Transverse colon (tissue), 4 donors: ENCODE measurements at regions not wholly inside any gene's neighbourhood (a gene's known extent, or its start where the extent isn't known, plus 50 kb on each side); places are given as distances from the start of the nearest gene placed in this dataset.
"Not testable (repeated sequence)": the region's sequence is repeated elsewhere in the genome, so short reads cannot be mapped to it uniquely, and the experiment has no call there.

ENCODE experiments used
- DNase-seq: peaks from one replicate; pipeline ENCODE4 v3.0.0-alpha.2; 2019
- H3K27ac ChIP-seq, 4 donors: fragments of 200-600 bp; sonication (generic); 2 replicates each; pipeline ENCODE4 v1.5.1; 2016 to 2018; ENCODE audit warnings: inconsistent platforms in 4 of 4
- H3K27me3 ChIP-seq: fragments of 200-600 bp; sonication (generic); 2 replicates; pipeline ENCODE4 v1.5.1; 2017; ENCODE audit warnings: inconsistent platforms
- H3K36me3 ChIP-seq, 4 donors: fragments of 200-600 bp; sonication (generic); 2 replicates each; pipeline ENCODE4 v1.5.1; 2017 to 2019; ENCODE audit warnings: inconsistent platforms in 4 of 4
- H3K4me1 ChIP-seq, 4 donors: fragments of 200-600 bp; sonication (generic); 2 replicates each; pipeline ENCODE4 v1.5.1; 2017 to 2020; ENCODE audit warnings: inconsistent platforms in 4 of 4
- H3K4me3 ChIP-seq, 4 donors: fragments of 200-600 bp; sonication (generic); 1 replicate in 1 of 4; 2 replicates in 3 of 4; pipeline versions ENCODE4 v1.5.1 to v1.6.1; 2017 to 2019; ENCODE audit warnings: inconsistent platforms in 4 of 4
- H3K9me3 ChIP-seq, 2 donors: fragments of 200-600 bp; sonication (generic); 2 replicates each; pipeline ENCODE4 v1.5.1; 2017 to 2019; ENCODE audit warnings: inconsistent platforms in 2 of 2
- EP300 ChIP-seq: sonication (generic); formaldehyde crosslinking; IDR thresholded peaks from one replicate; pipeline ENCODE4 v1.6.1; 2017; ENCODE audit warnings: antibody characterized with exemption, low read depth
- POLR2A ChIP-seq: fragments of 450-650 bp; IDR thresholded peaks from one replicate; pipeline ENCODE4 v1.6.1; 2016; ENCODE audit warnings: antibody characterized with exemption, mild to moderate bottlenecking, moderate library complexity
- POLR2AphosphoS5 ChIP-seq, 3 donors: sonication (generic); formaldehyde crosslinking; IDR thresholded peaks; one replicate each; pipeline ENCODE4 v1.6.1; 2016; ENCODE audit warnings: antibody characterized with exemption in 3 of 3
- WGBS, 2 donors: methylation state at CpG; one replicate each; pipeline ENCODE4 v1.1.5; 2018; ENCODE audit warnings: low coverage in 1 of 2; 5-methylcytosine and 5-hydroxymethylcytosine counted together
- in situ Hi-C, 4 donors: fragments of 200-750 bp; cut with MboI; loops; one replicate each; pipeline versions ENCODE4 v1.15.0 to v1.15.1; 2017; ENCODE audit warnings: low sequenced_read_pairs in 3 of 4, low pct_ligation_motif_present in 1 of 4, low pct_unique_long_range_greater_than_20kb in 1 of 4
- intact Hi-C: fragments of 100-400 bp; cut with DNase I; formaldehyde crosslinking; loops from one replicate; pipeline ENCODE4 v1.15.1; 2023; ENCODE audit warnings: low total_unique reads
- TF ChIP-seq, protein P1 (sequence below), 5 experiments: fragments of 200-600 bp in 3 of 5; fragments of 450-650 bp in 2 of 5; sonication (generic) in 3 of 5; IDR thresholded peaks; 1 replicate in 2 of 5; 2 replicates in 3 of 5; pipeline ENCODE4 v1.5.1; 2016 to 2017; ENCODE audit warnings: antibody characterized with exemption in 5 of 5, inconsistent platforms in 3 of 5, mild to moderate bottlenecking in 2 of 5, moderate library complexity in 1 of 5

DNA sequence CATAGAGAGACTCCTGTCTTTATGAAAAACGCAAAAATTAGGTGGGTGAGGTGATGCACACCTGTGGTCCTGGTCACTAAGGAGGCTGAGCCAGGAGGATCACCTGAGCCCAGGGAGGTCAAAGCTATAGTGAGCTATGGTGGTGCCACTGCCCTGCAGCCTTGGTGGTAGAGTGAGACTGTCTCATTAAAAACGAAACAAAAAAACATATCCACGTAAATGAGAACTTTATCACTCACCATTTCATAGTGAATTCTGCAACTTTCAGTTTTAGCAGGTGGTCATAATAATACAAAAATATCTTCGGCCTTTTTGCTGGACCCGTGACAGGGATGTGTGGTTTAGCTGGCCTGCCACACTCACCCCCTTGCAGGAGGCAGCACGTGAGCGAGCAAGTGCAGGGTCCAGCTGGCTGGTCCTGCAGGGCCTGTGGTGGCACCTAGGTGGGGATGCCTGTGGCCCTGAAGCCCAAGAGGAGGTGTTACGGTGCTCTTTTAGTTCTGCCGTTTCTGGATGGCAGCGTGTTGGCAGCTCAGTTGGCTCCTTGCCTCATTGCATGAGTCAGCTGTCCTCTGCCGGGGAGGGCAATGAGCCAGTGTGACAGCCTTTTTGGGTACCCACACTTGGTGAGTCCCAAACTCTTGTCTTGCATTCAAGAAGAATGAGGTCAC lies 1330.7 kb upstream of the TMEM132C start:
- Histone ChIP-seq H3K4me3 (no peak overlapping the region), H3K36me3 (no peaks in the 10 kb centered on the region), H3K4me1 (no peaks in the 10 kb centered on the region), H3K9me3 (no peaks in the 10 kb centered on the region), H3K27me3 (no peaks in the 10 kb centered on the region), H3K27ac (no peak overlapping the region)
- intact Hi-C loops = no loop called here
- 39 to 58% methylated on average over 4 to 10 of the region's 11 CpGs for WGBS, 2 donors
- DNase-seq = peak; percentile 33
- in situ Hi-C loops = no loop called here
- TF ChIP-seq POLR2AphosphoS5 (IDR thresholded peaks at IDR 0.05) = no peak
- TF ChIP-seq, protein P1, sequence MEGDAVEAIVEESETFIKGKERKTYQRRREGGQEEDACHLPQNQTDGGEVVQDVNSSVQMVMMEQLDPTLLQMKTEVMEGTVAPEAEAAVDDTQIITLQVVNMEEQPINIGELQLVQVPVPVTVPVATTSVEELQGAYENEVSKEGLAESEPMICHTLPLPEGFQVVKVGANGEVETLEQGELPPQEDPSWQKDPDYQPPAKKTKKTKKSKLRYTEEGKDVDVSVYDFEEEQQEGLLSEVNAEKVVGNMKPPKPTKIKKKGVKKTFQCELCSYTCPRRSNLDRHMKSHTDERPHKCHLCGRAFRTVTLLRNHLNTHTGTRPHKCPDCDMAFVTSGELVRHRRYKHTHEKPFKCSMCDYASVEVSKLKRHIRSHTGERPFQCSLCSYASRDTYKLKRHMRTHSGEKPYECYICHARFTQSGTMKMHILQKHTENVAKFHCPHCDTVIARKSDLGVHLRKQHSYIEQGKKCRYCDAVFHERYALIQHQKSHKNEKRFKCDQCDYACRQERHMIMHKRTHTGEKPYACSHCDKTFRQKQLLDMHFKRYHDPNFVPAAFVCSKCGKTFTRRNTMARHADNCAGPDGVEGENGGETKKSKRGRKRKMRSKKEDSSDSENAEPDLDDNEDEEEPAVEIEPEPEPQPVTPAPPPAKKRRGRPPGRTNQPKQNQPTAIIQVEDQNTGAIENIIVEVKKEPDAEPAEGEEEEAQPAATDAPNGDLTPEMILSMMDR (IDR thresholded peaks at IDR 0.05) = no peak
- no peak for TF ChIP-seq EP300
- TF ChIP-seq POLR2A = no peak

DNA sequence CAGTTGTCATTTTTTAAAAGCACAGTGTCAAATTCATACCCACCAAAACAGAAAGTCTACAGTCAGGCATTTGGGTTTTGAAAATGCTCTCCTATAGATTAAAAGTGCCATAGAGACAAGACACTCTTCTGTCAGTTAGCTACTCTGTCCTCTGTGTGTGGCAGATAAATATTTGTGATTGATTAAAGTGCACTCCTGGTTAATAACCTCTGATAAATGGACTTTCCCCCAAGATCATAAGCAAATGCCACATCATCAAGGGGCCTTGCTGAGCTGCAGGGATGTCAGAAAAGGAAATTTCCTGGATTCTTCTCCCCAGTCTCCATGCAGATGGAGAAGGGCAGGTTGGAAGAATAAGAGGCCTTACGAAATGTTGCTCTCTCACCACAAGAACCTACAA lies 1329.5 kb upstream of the TMEM132C start:
- no peak overlapping the region for H3K27ac ChIP-seq
- intact Hi-C loops = no loop called here
- no peak for DNase-seq
- no peaks in the 10 kb centered on the region for H3K27me3 ChIP-seq
- H3K36me3 ChIP-seq = no peaks in the 10 kb centered on the region
- H3K9me3 ChIP-seq = no peaks in the 10 kb centered on the region
- no peaks in the 10 kb centered on the region for H3K4me1 ChIP-seq
- TF ChIP-seq EP300 (no peak), POLR2A (no peak), POLR2AphosphoS5 (IDR thresholded peaks at IDR 0.05) (no peak)
- TF ChIP-seq, protein P1 (IDR thresholded peaks at IDR 0.05) = no peak
- 91 to 100% methylated on average over 1 of the region's 1 CpG for WGBS, 2 donors
- in situ Hi-C loops = no loop called here
- H3K4me3 ChIP-seq = no peak overlapping the region

DNA sequence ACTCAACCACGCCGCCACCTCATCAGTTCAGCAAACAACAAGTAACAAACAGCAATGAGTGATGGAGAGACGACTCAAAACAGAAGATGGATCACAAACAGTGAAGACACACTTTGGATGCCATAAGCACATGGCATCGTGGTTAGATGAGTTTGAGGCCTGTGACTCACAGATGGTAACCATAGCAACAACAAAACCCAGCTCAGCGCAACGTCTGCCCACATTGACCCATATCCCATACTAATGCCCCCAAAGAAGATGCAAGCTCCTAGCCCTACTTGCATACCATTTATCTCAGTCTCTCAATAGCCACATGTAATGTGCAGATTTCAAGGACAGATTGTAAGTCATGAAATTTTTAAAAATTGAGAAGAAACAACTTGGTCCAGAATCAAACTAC lies 1322.3 kb upstream of the TMEM132C start:
- WGBS, 2 donors = 76 to 100% methylated on average over 1 to 6 of the region's 6 CpGs
- in situ Hi-C loops = no loop called here

DNA sequence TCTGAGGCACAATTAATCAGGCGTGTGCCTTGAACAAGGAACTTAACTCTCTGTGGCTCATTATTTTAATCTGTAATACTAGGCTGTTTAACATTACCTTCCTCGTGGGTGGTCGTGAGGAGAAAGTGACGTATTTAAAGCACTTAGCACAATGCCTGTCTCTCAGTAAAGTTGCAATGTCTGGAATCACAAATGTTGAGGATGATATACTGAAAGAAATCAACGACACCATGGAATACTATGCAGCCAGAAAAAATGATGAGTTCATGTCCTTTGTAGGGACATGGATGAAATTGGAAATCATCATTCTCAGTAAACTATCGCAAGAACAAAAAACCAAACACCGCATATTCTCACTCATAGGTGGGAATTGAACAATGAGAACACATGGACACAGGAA lies 1320.0 kb upstream of the TMEM132C start:
- H3K27me3 ChIP-seq, DNase-seq, H3K27ac ChIP-seq, H3K4me1 ChIP-seq, H3K4me3 ChIP-seq, H3K9me3 ChIP-seq, intact Hi-C loops, H3K36me3 ChIP-seq, in situ Hi-C loops: not testable (repeated sequence)
- WGBS, 2 donors = 75% methylated on average over 7 of the region's 7 CpGs; no CpG with 5 or more reads in 1 of the 2 donors

More for the DNA sequence above, 1322.3 kb upstream of the TMEM132C start:
- Histone ChIP-seq H3K27me3 (no peaks in the 10 kb centered on the region), H3K9me3 (no peaks in the 10 kb centered on the region), H3K36me3 (no peaks in the 10 kb centered on the region), H3K4me1 (no peaks in the 10 kb centered on the region), H3K4me3 (no peak overlapping the region), H3K27ac (no peak overlapping the region)
- no peak for DNase-seq
- TF ChIP-seq POLR2AphosphoS5 (IDR thresholded peaks at IDR 0.05) = no peak
- TF ChIP-seq EP300 = no peak
- TF ChIP-seq POLR2A = no peak
- TF ChIP-seq, protein P1 (IDR thresholded peaks at IDR 0.05) = no peak
- intact Hi-C loops = no loop called here

DNA sequence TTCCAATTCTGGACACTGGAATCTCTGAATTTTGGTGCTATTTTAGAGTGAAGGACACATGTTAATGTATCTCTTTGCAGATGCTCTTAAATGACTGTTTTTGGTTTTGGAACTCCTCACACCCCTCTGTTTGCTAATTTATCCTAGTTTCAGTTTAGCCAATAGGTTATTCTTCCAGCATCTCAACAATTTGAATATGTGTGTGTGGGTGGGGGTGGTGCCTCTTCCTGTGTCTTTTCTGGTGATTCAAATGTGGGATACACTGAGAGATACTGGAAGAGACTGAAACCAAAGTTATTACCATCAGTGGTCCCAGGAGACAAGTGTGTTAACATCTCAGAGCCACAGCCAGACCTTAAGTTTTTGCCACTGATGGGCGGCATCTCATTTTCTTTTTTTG lies 1317.4 kb upstream of the TMEM132C start:
- in situ Hi-C loops = no loop called here
- H3K4me1 ChIP-seq = no peaks in the 10 kb centered on the region
- no peak overlapping the region for H3K27ac ChIP-seq
- H3K36me3 ChIP-seq = no peaks in the 10 kb centered on the region
- 90 to 100% methylated on average over 1 of the region's 1 CpG for WGBS, 2 donors
- no peaks in the 10 kb centered on the region for H3K9me3 ChIP-seq
- DNase-seq = no peak
- TF ChIP-seq POLR2A (no peak), POLR2AphosphoS5 (IDR thresholded peaks at IDR 0.05) (no peak)
- no peak overlapping the region for H3K4me3 ChIP-seq
- intact Hi-C loops = no loop called here
- H3K27me3 ChIP-seq = no peaks in the 10 kb centered on the region
